ENCODE measurements at regions not wholly inside any gene's neighbourhood (a gene's known extent, or its start where the extent isn't known, plus 50 kb on each side); places are given as distances from the start of the nearest gene placed in this dataset.

- no peak for TF ChIP-seq CTCF (IDR thresholded peaks at IDR 0.05)
- no peak for TF ChIP-seq POLR2A (IDR thresholded peaks at IDR 0.05)
Measured at GRCh38 chr5:138676556-138677193, 76.5 kb upstream of the CTNNA1 start.
